ENCODE measurements at regions not wholly inside any gene's neighbourhood (a gene's known extent, or its start where the extent isn't known, plus 50 kb on each side); places are given as distances from the start of the nearest gene placed in this dataset.

DNA sequence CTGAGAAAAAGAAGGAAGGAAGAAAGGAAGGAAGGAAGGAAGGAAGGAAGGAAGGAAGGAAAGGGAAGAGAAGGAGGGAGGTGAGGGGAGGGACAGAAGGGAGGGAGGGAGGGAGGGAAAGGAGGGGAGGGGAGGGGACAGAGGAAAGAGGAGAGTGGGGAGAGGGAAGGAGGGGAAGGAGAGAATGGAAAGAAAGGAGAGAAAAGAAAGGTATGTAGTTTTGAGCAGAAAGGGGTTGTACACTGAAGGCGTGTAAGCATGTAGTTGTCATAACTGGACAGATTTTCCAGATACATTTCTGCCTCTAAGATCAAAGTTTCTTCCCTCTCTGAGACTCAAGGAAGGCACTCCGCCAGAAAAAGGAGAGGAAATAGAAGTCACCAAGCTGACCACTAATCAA is 113.4 kb upstream of the KBTBD8 start:
- Histone ChIP-seq H3K27ac (no peak overlapping the region), H3K27me3 (no peaks in the 10 kb centered on the region), H3K36me3 (no peaks in the 10 kb centered on the region), H3K4me3 (no peak overlapping the region), H3K4me1 (no peaks in the 10 kb centered on the region), H3K9me3 (no peaks in the 10 kb centered on the region)
- intact Hi-C loops (cut with DNase I; ENCODE audit: low total_unique reads): no loop called here
- no peak for ATAC-seq
- in situ Hi-C loops (cut with MboI; ENCODE audit: low sequenced_read_pairs in 4 of 4): no loop called here
- TF ChIP-seq, protein P1, sequence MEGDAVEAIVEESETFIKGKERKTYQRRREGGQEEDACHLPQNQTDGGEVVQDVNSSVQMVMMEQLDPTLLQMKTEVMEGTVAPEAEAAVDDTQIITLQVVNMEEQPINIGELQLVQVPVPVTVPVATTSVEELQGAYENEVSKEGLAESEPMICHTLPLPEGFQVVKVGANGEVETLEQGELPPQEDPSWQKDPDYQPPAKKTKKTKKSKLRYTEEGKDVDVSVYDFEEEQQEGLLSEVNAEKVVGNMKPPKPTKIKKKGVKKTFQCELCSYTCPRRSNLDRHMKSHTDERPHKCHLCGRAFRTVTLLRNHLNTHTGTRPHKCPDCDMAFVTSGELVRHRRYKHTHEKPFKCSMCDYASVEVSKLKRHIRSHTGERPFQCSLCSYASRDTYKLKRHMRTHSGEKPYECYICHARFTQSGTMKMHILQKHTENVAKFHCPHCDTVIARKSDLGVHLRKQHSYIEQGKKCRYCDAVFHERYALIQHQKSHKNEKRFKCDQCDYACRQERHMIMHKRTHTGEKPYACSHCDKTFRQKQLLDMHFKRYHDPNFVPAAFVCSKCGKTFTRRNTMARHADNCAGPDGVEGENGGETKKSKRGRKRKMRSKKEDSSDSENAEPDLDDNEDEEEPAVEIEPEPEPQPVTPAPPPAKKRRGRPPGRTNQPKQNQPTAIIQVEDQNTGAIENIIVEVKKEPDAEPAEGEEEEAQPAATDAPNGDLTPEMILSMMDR (IDR thresholded peaks at IDR 0.05 in 4 of 5, conservative IDR thresholded peaks at IDR 0.05 in 1 of 5): no peak
- no peak for TF ChIP-seq POLR2A (IDR thresholded peaks at IDR 0.05)
- no peak for DNase-seq

DNA sequence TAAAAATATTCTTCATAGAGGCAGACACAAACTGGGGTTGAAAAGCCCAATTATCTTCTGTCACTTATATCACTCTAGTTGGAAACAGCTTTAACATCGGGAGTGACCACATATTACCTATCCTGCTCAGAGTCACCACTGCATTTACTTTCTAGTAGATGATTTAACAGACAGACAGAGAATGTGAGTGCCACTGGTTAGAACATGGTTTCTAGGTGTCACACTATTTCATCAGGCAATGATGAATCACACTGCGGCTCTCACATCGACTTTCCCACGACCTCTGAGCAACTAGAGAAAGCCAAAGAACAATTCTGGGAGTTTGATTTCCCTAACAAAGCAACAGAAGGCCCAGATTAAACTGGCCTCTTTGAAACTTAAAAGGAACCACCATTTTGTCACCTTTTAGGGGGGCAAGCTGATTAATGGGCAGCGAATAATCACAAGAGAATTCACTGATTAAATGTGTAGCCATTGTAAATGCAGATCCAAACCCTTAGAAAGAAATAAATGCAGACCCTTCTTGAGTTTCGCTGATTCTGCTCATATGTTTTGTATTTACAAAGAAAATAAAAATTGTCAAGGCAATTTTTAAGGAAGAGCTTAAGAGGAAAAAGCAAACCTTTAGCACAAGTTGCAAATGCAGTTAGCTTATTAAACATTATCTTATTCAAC is 112.6 kb upstream of the KBTBD8 start:
- Histone ChIP-seq H3K9me3 (no peaks in the 10 kb centered on the region), H3K4me1 (no peaks in the 10 kb centered on the region), H3K4me3 (no peak overlapping the region), H3K27me3 (no peaks in the 10 kb centered on the region), H3K36me3 (no peaks in the 10 kb centered on the region), H3K27ac (no peak overlapping the region)
- intact Hi-C loops (cut with DNase I; ENCODE audit: low total_unique reads): no loop called here
- in situ Hi-C loops (cut with MboI; ENCODE audit: low sequenced_read_pairs in 4 of 4): no loop called here
- TF ChIP-seq POLR2A (IDR thresholded peaks at IDR 0.05): no peak
- TF ChIP-seq, protein P1 (IDR thresholded peaks at IDR 0.05 in 4 of 5, conservative IDR thresholded peaks at IDR 0.05 in 1 of 5): no peak
- no peak for ATAC-seq
- no peak for DNase-seq

DNA sequence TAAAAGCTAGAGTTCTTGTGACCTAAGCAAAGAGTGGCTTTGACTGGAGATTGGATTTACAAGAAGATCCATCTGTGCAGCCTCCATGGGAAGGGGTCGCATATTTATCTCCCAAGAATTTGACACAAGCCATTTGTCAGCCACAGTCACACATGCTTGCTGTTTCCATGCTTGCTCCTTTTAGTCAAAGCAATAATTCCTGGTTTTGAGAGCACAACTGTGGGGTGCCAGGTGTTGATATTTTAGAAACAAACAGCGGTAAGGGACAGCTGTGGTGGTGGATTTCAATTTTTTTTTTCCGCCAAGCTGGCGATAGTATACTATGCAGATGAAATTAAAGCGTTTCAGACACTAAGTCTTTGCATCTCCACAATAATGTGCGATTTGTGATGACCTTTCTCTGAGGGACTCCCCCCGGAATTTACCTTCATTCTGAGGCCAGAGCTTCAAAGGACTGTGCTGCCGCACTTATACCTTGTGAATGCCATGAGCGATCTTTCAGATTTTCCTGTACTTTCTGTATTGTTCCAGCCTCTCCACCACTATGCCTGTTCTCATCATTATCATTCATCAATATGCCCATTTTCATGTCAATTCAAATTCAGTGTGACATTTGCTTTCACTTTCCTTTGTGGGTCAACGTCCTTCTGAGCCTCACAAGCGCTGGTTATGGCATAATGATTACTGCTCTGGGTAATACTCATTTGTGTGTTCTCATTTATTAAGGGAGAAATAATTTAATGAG is 108.2 kb upstream of the KBTBD8 start:
- no peaks in the 10 kb centered on the region for H3K27me3 ChIP-seq
- no peak for TF ChIP-seq POLR2A (IDR thresholded peaks at IDR 0.05)
- TF ChIP-seq, protein P1 (IDR thresholded peaks at IDR 0.05 in 4 of 5, conservative IDR thresholded peaks at IDR 0.05 in 1 of 5): no peak

DNA sequence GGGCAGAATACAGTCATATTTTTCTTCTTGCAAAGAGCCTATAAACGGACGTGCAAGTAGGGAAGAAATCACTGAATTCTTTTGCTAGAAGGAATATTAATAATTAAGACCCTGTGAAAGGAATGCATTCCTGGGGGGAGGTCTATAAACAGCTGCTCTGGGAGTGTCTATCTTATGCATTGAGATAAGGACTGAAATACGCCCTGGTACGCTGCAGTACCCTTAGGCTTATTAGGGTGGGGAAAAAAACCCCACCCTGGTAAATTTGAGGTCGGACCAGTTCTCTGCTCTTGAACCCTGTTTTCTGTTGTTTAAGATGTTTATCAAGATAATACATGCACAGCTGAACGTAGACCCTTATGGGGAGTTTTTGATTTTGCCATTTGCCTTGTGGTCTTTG is 100.0 kb upstream of the KBTBD8 start:
- H3K27me3 ChIP-seq: no peaks in the 10 kb centered on the region
- H3K36me3 ChIP-seq: no peaks in the 10 kb centered on the region
- no peak overlapping the region for H3K4me3 ChIP-seq
- no peak overlapping the region for H3K27ac ChIP-seq
- in situ Hi-C loops (cut with MboI; ENCODE audit: low sequenced_read_pairs in 4 of 4): no loop called here
- H3K9me3 ChIP-seq: no peaks in the 10 kb centered on the region
- ATAC-seq (no peak), DNase-seq (no peak)
- TF ChIP-seq POLR2A (IDR thresholded peaks at IDR 0.05): no peak
- TF ChIP-seq, protein P1 (IDR thresholded peaks at IDR 0.05 in 4 of 5, conservative IDR thresholded peaks at IDR 0.05 in 1 of 5): no peak
- H3K4me1 ChIP-seq: no peaks in the 10 kb centered on the region
- intact Hi-C loops (cut with DNase I; ENCODE audit: low total_unique reads): no loop called here

More for the DNA sequence above, 108.2 kb upstream of the KBTBD8 start:
- Histone ChIP-seq H3K36me3 (no peaks in the 10 kb centered on the region), H3K9me3 (no peaks in the 10 kb centered on the region), H3K4me3 (no peak overlapping the region), H3K27ac (no peak overlapping the region), H3K4me1 (no peaks in the 10 kb centered on the region)
- ATAC-seq (no peak), DNase-seq (no peak)
- intact Hi-C loops (cut with DNase I; ENCODE audit: low total_unique reads) (no loop called here), in situ Hi-C loops (cut with MboI; ENCODE audit: low sequenced_read_pairs in 4 of 4) (no loop called here)

Data from gastrocnemius medialis (tissue), 4 donors.